ENCODE measurements at regions not wholly inside any gene's neighbourhood (a gene's known extent, or its start where the extent isn't known, plus 50 kb on each side); places are given as distances from the start of the nearest gene placed in this dataset.

- TF ChIP-seq CHD1 (IDR thresholded peaks at IDR 0.05; ENCODE audit: low read depth, low read length) (no peak), POLR2A (IDR thresholded peaks at IDR 0.05; ENCODE audit: low read depth, low read length) (no peak), CTCF (conservative IDR thresholded peaks at IDR 0.05; ENCODE audit: low read depth, low read length) (no peak), USF2 (IDR thresholded peaks at IDR 0.05; ENCODE audit: low read depth, low read length) (no peak), MXI1 (IDR thresholded peaks at IDR 0.05; ENCODE audit: borderline replicate concordance, low read depth, low read length) (no peak), ELK1 (IDR thresholded peaks at IDR 0.05; ENCODE audit: borderline replicate concordance, low read depth, low read length) (no peak), RAD21 (IDR thresholded peaks at IDR 0.05; ENCODE audit: low read length) (no peak), RFX5 (IDR thresholded peaks at IDR 0.05; ENCODE audit: low read depth, low read length) (peak; percentile 95), CEBPB (IDR thresholded peaks at IDR 0.05; ENCODE audit: low read depth, low read length) (no peak), SMC3 (IDR thresholded peaks at IDR 0.05; ENCODE audit: low read depth, low read length) (no peak), RCOR1 (IDR thresholded peaks at IDR 0.05; ENCODE audit: insufficient replicate concordance, low read length) (no peak), MAFK (IDR thresholded peaks at IDR 0.05; ENCODE audit: low read depth, low read length) (peak; percentile 49; the same call in 1 of the 2 replicates)
These were observed 1440.3 kb downstream of the PCDH9 start for GRCh38 chr13:65789815-65790214.
